Astrocyte (in vitro differentiated cells and primary cell): ENCODE measurements at regions not wholly inside any gene's neighbourhood (a gene's known extent, or its start where the extent isn't known, plus 50 kb on each side); places are given as distances from the start of the nearest gene placed in this dataset.
"Not testable (repeated sequence)": the region's sequence is repeated elsewhere in the genome, so short reads cannot be mapped to it uniquely, and the experiment has no call there.

Experiments used
- DNase-seq: peaks from one replicate; pipeline ENCODE4 v3.0.0-alpha.2; 2010; ENCODE audit warnings: low read depth
- FAIRE-seq: peaks from 2 replicates; lab custom pipeline; 2011; peaks lifted over from hg19 to GRCh38; lab: Jason Lieb, UNC
- H2AFZ ChIP-seq: 2 replicates; pipeline ENCODE4 v1.6.0; 2012; ENCODE audit warnings: low read depth, low read length, inconsistent platforms
- H3K27ac ChIP-seq: 2 replicates; pipeline ENCODE4 v1.5.1; 2011; ENCODE audit warnings: low read depth, low read length, inconsistent platforms
- H3K27me3 ChIP-seq: 2 replicates; pipeline ENCODE4 v1.6.0; 2011; ENCODE audit warnings: low read length, inconsistent platforms; ENCODE audit not compliant: insufficient read depth
- H3K36me3 ChIP-seq: 2 replicates; pipeline ENCODE4 v1.5.1; 2011; ENCODE audit warnings: low read length, inconsistent platforms; ENCODE audit not compliant: insufficient read depth
- H3K4me1 ChIP-seq: 2 replicates; pipeline ENCODE4 v1.5.1; 2011; ENCODE audit warnings: low read length, inconsistent platforms; ENCODE audit not compliant: insufficient read depth
- H3K4me2 ChIP-seq: 2 replicates; pipeline ENCODE4 v1.6.0; 2012; ENCODE audit warnings: low read length, inconsistent platforms
- H3K4me3 ChIP-seq: 2 replicates; pipeline ENCODE4 v1.5.1; 2011; ENCODE audit warnings: low read depth, mild to moderate bottlenecking, low read length, inconsistent platforms; ENCODE audit not compliant: insufficient read depth
- H3K79me2 ChIP-seq: 2 replicates; pipeline ENCODE4 v1.6.0; 2012; ENCODE audit warnings: mild to moderate bottlenecking, low read length, inconsistent platforms; ENCODE audit not compliant: insufficient read depth
- H3K9ac ChIP-seq: 2 replicates; pipeline ENCODE4 v1.6.0; 2012; ENCODE audit warnings: mild to moderate bottlenecking, low read length, inconsistent platforms
- H3K9me3 ChIP-seq: 2 replicates; pipeline ENCODE4 v1.5.1; 2012; ENCODE audit warnings: low read depth, mild to moderate bottlenecking, low read length, inconsistent platforms; ENCODE audit not compliant: insufficient read depth
- H4K20me1 ChIP-seq: 2 replicates; pipeline ENCODE4 v1.6.0; 2012; ENCODE audit warnings: low read length, inconsistent platforms; ENCODE audit not compliant: insufficient read depth
- H3K27ac Mint-ChIP-seq: one replicate; pipeline ENCODE4 v1.8.0; 2021; ENCODE audit warnings: mild to moderate bottlenecking, mixed read lengths; ENCODE audit not compliant: unreplicated experiment
- H3K27me3 Mint-ChIP-seq: one replicate; pipeline ENCODE4 v1.8.0; 2021; ENCODE audit warnings: low read depth, mixed read lengths; ENCODE audit not compliant: unreplicated experiment
- H3K36me3 Mint-ChIP-seq: one replicate; pipeline ENCODE4 v1.8.0; 2021; ENCODE audit warnings: low read depth, mixed read lengths; ENCODE audit not compliant: unreplicated experiment
- H3K4me1 Mint-ChIP-seq: one replicate; pipeline ENCODE4 v1.8.0; 2021; ENCODE audit warnings: low read depth, mixed read lengths; ENCODE audit not compliant: unreplicated experiment
- H3K4me3 Mint-ChIP-seq: one replicate; pipeline ENCODE4 v1.8.0; 2021; ENCODE audit warnings: mild to moderate bottlenecking, moderate library complexity, mixed read lengths; ENCODE audit not compliant: unreplicated experiment
- H3K9me3 Mint-ChIP-seq: one replicate; pipeline ENCODE4 v1.8.0; 2021; ENCODE audit warnings: mild to moderate bottlenecking, mixed read lengths; ENCODE audit not compliant: unreplicated experiment
- CTCF ChIP-seq: IDR thresholded peaks from 2 replicates; pipeline ENCODE4 v1.5.1; 2011; ENCODE audit warnings: low read depth, mild to moderate bottlenecking, inconsistent platforms, low read length, moderate library complexity; ENCODE audit not compliant: insufficient read depth
- EZH2 ChIP-seq: IDR thresholded peaks from 2 replicates; pipeline ENCODE4 v1.6.1; 2012; ENCODE audit warnings: mild to moderate bottlenecking, low read length, inconsistent platforms; ENCODE audit not compliant: insufficient read depth

GRCh38 chr5:79902571-79902970, 88.5 kb downstream of the MTX3 start:
- H3K9me3 ChIP-seq, H3K36me3 Mint-ChIP-seq, FAIRE-seq, H3K4me1 ChIP-seq, H3K36me3 ChIP-seq, H3K27ac ChIP-seq, H2AFZ ChIP-seq, H3K27ac Mint-ChIP-seq, DNase-seq, H3K4me1 Mint-ChIP-seq, H3K9ac ChIP-seq, H3K4me3 ChIP-seq, H4K20me1 ChIP-seq, H3K27me3 ChIP-seq, H3K27me3 Mint-ChIP-seq, H3K4me2 ChIP-seq, H3K79me2 ChIP-seq, H3K4me3 Mint-ChIP-seq: not testable (repeated sequence)
- peaks cover 17% of the 10 kb centered on the region for H3K9me3 Mint-ChIP-seq

- Histone ChIP-seq H3K79me2 (no peaks in the 10 kb centered on the region), H3K4me3 (no peak overlapping the region), H3K36me3 (no peaks in the 10 kb centered on the region), H3K9ac (no peak overlapping the region), H4K20me1 (no peaks in the 10 kb centered on the region), H3K9me3 (no peaks in the 10 kb centered on the region), H3K27me3 (no peaks in the 10 kb centered on the region), H3K4me2 (no peak overlapping the region), H3K27ac (no peak overlapping the region), H2AFZ (no peak overlapping the region), H3K4me1 (no peaks in the 10 kb centered on the region)
- FAIRE-seq (no peak), DNase-seq (no peak)
- no peak for TF ChIP-seq CTCF
- TF ChIP-seq EZH2: no peak
- H3K36me3 Mint-ChIP-seq: no peaks in the 10 kb centered on the region
- H3K4me3 Mint-ChIP-seq: no peak overlapping the region
- H3K27ac Mint-ChIP-seq: no peak overlapping the region
- no peaks in the 10 kb centered on the region for H3K27me3 Mint-ChIP-seq
- H3K4me1 Mint-ChIP-seq: peaks cover 4% of the 10 kb centered on the region
- peaks cover 17% of the 10 kb centered on the region for H3K9me3 Mint-ChIP-seq
Measured at GRCh38 chr5:79901631-79902030, 89.4 kb downstream of the MTX3 start.

GRCh38 chr5:79898611-79899010, 92.5 kb downstream of the MTX3 start:
- TF ChIP-seq EZH2: no peak
- no peak for TF ChIP-seq CTCF
- no peaks in the 10 kb centered on the region for H3K27me3 Mint-ChIP-seq

More at GRCh38 chr5:79898611-79899010, 92.5 kb downstream of the MTX3 start:
- Histone ChIP-seq H3K27ac (no peak overlapping the region), H3K36me3 (no peaks in the 10 kb centered on the region), H2AFZ (no peak overlapping the region), H3K9me3 (no peaks in the 10 kb centered on the region), H3K79me2 (no peaks in the 10 kb centered on the region), H3K4me2 (no peak overlapping the region), H4K20me1 (no peaks in the 10 kb centered on the region), H3K4me1 (no peaks in the 10 kb centered on the region), H3K9ac (no peak overlapping the region), H3K4me3 (no peak overlapping the region), H3K27me3 (peaks cover under 1% of the 10 kb centered on the region)
- no peak overlapping the region for H3K4me3 Mint-ChIP-seq
- peaks cover 4% of the 10 kb centered on the region for H3K4me1 Mint-ChIP-seq
- H3K27ac Mint-ChIP-seq: no peak overlapping the region
- no peaks in the 10 kb centered on the region for H3K36me3 Mint-ChIP-seq
- DNase-seq: no peak
- peaks cover 8% of the 10 kb centered on the region for H3K9me3 Mint-ChIP-seq
- FAIRE-seq: no peak
